GM12878 (cell line): ENCODE measurements at regions not wholly inside any gene's neighbourhood (a gene's known extent, or its start where the extent isn't known, plus 50 kb on each side); places are given as distances from the start of the nearest gene placed in this dataset.

ENCODE experiments used
- ATAC-seq: fragments of 200-7000 bp; cut with Tn5 transposase; 3 replicates; pipeline ENCODE4 v1.9.1; 2020; ENCODE audit warnings: mild to moderate bottlenecking, moderate library complexity
- BruUV-seq: library from RNA; stranded (reverse); fragments of 400-500 nt; replicated peaks from 2 replicates; lab custom pipeline; 2021; lab: Mats Ljungman, UMichigan
- CTCF ChIA-PET: fragments of 300-600 bp; sonication (Branson Sonifier 250); formaldehyde crosslinking; extraction: SDS; loops from one replicate; lab custom pipeline; 2021; ENCODE audit warnings: inconsistent platforms; lab: Yijun Ruan, JAX
- POLR2A ChIA-PET: fragments of 350-600 bp; formaldehyde crosslinking; extraction: SDS; loops from one replicate; lab custom pipeline; 2021; ENCODE audit warnings: inconsistent platforms; lab: Charles Lee
- RAD21 ChIA-PET: fragments of 300-600 bp; sonication (Branson Sonifier 250); formaldehyde crosslinking; loops from one replicate; lab custom pipeline; 2023; ENCODE audit warnings: antibody characterized with exemption; ENCODE audit not compliant: unreplicated experiment; lab: Charles Lee
- SMC1A ChIA-PET: fragments of 300-600 bp; sonication (Branson Sonifier 250); formaldehyde crosslinking; loops from one replicate; lab custom pipeline; 2023; ENCODE audit not compliant: unreplicated experiment, uncharacterized antibody; lab: Charles Lee
- DNase-seq: peaks from one replicate; pipeline ENCODE4 v3.0.0-alpha.2; 2011; ENCODE audit warnings: low read depth, low spot score
- FAIRE-seq: peaks from 3 replicates; lab custom pipeline; 2011; peaks lifted over from hg19 to GRCh38; lab: Jason Lieb, UNC
- H2AFZ ChIP-seq: 2 replicates; pipeline ENCODE4 v1.6.0; 2011; ENCODE audit warnings: low read depth, low read length, control low read depth; ENCODE audit not compliant: control insufficient read depth
- H3K27ac ChIP-seq: 2 replicates; pipeline ENCODE4 v1.5.1; 2011; ENCODE audit warnings: control low read depth; ENCODE audit not compliant: control insufficient read depth, insufficient read depth
- H3K27me3 ChIP-seq, 2 experiments: replicated peaks in 1 of 2; 2 replicates each; pipeline versions ENCODE4 v1.6.0 to v1.6.1; 2011; ENCODE audit warnings: low read length in 1 of 2; ENCODE audit not compliant: control insufficient read depth in 2 of 2, insufficient read depth in 2 of 2
- H3K36me3 ChIP-seq, 2 experiments: 2 replicates each; pipeline ENCODE4 v1.5.1; 2011; ENCODE audit warnings: low read length in 1 of 2; ENCODE audit not compliant: control insufficient read depth in 2 of 2, insufficient read depth in 2 of 2
- H3K4me1 ChIP-seq: 2 replicates; pipeline ENCODE4 v1.6.1; 2011; ENCODE audit warnings: mild to moderate bottlenecking, low read length, moderate library complexity, mixed read lengths; ENCODE audit not compliant: control insufficient read depth, insufficient read depth
- H3K4me2 ChIP-seq: 2 replicates; pipeline ENCODE4 v1.6.0; 2011; ENCODE audit warnings: control low read depth; ENCODE audit not compliant: control insufficient read depth, insufficient read depth
- H3K4me3 ChIP-seq: fragments of 200-600 bp; sonication (generic); 2 replicates; pipeline ENCODE4 v1.5.1; 2016
- H3K79me2 ChIP-seq: 2 replicates; pipeline ENCODE4 v1.6.0; 2011; ENCODE audit warnings: low read length; ENCODE audit not compliant: control insufficient read depth, insufficient read depth
- H3K9ac ChIP-seq: 2 replicates; pipeline ENCODE4 v1.8.0; 2011; ENCODE audit warnings: low read length, control low read depth, mixed read lengths; ENCODE audit not compliant: control insufficient read depth, insufficient read depth
- H3K9me3 ChIP-seq: replicated peaks from 3 replicates; pipeline ENCODE4 v1.5.1; 2011; ENCODE audit warnings: mild to moderate bottlenecking, low read length; ENCODE audit not compliant: control insufficient read depth, insufficient read depth
- H4K20me1 ChIP-seq: 2 replicates; pipeline ENCODE4 v1.6.0; 2011; ENCODE audit not compliant: control insufficient read depth, insufficient read depth
- ASH2L ChIP-seq: fragments of 300-600, 200-600 bp; sonication (generic); IDR thresholded peaks from 2 replicates; pipeline ENCODE4 v1.6.1; 2017; ENCODE audit warnings: low read depth, mild to moderate bottlenecking, borderline replicate concordance
- BMI1 ChIP-seq: fragments of 450-650 bp; IDR thresholded peaks from 2 replicates; pipeline ENCODE4 v1.6.1; 2016; ENCODE audit warnings: mild to moderate bottlenecking, moderate library complexity, borderline replicate concordance
- CREM ChIP-seq: IDR thresholded peaks from 2 replicates; pipeline ENCODE4 v1.6.1; 2014; ENCODE audit warnings: antibody characterized with exemption, low read depth
- EZH2 ChIP-seq: IDR thresholded peaks from 2 replicates; pipeline ENCODE4 v1.6.1; 2012; ENCODE audit warnings: low read depth, mild to moderate bottlenecking, control low read depth, inconsistent platforms, low read length, borderline replicate concordance; ENCODE audit not compliant: control insufficient read depth
- HDGF ChIP-seq: fragments of 450-650 bp; IDR thresholded peaks from 2 replicates; pipeline ENCODE4 v1.6.1; 2016; ENCODE audit warnings: antibody characterized with exemption
- LARP7 ChIP-seq: fragments of 450-650 bp; IDR thresholded peaks from 2 replicates; pipeline ENCODE4 v1.6.1; 2017; ENCODE audit warnings: mild to moderate bottlenecking
- NRF1 ChIP-seq: conservative IDR thresholded peaks from 2 replicates; pipeline ENCODE4 v1.6.1; 2011; ENCODE audit warnings: mild to moderate bottlenecking, low read depth, low read length, improper control_type of control experiment
- PAX5 ChIP-seq: IDR thresholded peaks from 2 replicates; pipeline ENCODE4 v1.6.1; 2011; ENCODE audit warnings: low read depth, low read length, borderline replicate concordance
- RCOR1 ChIP-seq: conservative IDR thresholded peaks from 2 replicates; pipeline ENCODE4 v1.6.1; 2012; ENCODE audit warnings: low read depth, low read length, improper control_type of control experiment
- SREBF1 ChIP-seq: IDR thresholded peaks from 2 replicates; pipeline ENCODE4 v1.6.1; 2012; ENCODE audit warnings: mild to moderate bottlenecking, low read length
- YBX1 ChIP-seq: fragments of 450-650 bp; IDR thresholded peaks from 2 replicates; pipeline ENCODE4 v1.6.1; 2016; ENCODE audit warnings: antibody characterized with exemption
- YY1 ChIP-seq: IDR thresholded peaks from 2 replicates; pipeline ENCODE4 v1.6.1; 2011; ENCODE audit warnings: low read depth, mild to moderate bottlenecking, low read length
- WGBS: methylation state at CpG from one replicate; pipeline ENCODE4 v1.1.6; 2016; ENCODE audit warnings: low lambda C conversion rate; ENCODE audit not compliant: insufficient replicate concordance, insufficient coverage; ENCODE audit errors: missing lambda C conversion rate; 5-methylcytosine and 5-hydroxymethylcytosine counted together
- in situ Hi-C: fragments of 300-500 bp; cut with MboI; formaldehyde crosslinking; loops from 9 replicates; pipeline ENCODE4 v1.14.3; 2018; ENCODE audit warnings: mixed read lengths
- intact Hi-C: fragments of 100-400 bp; cut with micrococcal nuclease; formaldehyde crosslinking; loops from one replicate; pipeline ENCODE4 v1.14.2; 2022; ENCODE audit not compliant: unreplicated experiment
- TF ChIP-seq, protein P1 (sequence below): fragments of 450-650 bp; IDR thresholded peaks from 2 replicates; pipeline ENCODE4 v1.6.1; 2017; ENCODE audit warnings: antibody characterized with exemption, mild to moderate bottlenecking, moderate library complexity
- TF ChIP-seq, protein P2 (sequence below): IDR thresholded peaks from 2 replicates; pipeline ENCODE4 v1.6.1; 2011; ENCODE audit warnings: low read depth, mild to moderate bottlenecking, low read length, moderate library complexity, borderline replicate concordance; ENCODE audit errors: extremely low read depth
- TF ChIP-seq, protein P3 (sequence below): fragments of 450-650 bp; formaldehyde crosslinking; IDR thresholded peaks from 2 replicates; pipeline ENCODE4 v1.5.0; 2022; ENCODE audit warnings: mild to moderate bottlenecking, missing genetic modification characterization

DNA sequence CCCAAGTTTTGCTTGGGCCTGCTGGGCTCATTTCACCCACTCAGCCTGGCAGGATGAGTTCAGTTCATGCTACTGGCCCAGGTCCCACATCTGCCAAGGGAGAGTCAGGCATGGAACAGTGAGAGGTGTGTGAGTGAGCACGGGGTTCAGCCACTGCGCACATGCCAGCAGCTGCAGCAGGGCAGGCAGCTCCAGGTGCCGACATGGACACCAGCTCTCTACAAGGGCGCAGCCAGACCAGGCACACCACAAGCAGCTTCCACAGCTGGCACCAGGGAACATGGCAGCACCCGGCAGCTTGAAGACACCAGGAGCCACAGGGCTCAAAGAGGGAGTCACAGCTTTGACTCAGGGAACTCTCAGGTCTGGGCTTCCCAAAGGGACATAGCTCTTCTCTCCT, 938.0 kb downstream of the SORCS3 start:
- H3K4me2 ChIP-seq = no peak overlapping the region
- no peak overlapping the region for H3K4me3 ChIP-seq
- H3K36me3 ChIP-seq = no peaks in the 10 kb centered on the region
- BruUV-seq = no TSS peak
- H3K4me1 ChIP-seq = no peaks in the 10 kb centered on the region
- no peak for DNase-seq
- TF ChIP-seq HDGF (no peak), EZH2 (no peak), SREBF1 (no peak), YY1 (no peak), PAX5 (no peak), BMI1 (no peak), YBX1 (no peak), ASH2L (no peak), CREM (no peak), NRF1 (no peak), LARP7 (no peak), RCOR1 (no peak)
- TF ChIP-seq, protein P1, sequence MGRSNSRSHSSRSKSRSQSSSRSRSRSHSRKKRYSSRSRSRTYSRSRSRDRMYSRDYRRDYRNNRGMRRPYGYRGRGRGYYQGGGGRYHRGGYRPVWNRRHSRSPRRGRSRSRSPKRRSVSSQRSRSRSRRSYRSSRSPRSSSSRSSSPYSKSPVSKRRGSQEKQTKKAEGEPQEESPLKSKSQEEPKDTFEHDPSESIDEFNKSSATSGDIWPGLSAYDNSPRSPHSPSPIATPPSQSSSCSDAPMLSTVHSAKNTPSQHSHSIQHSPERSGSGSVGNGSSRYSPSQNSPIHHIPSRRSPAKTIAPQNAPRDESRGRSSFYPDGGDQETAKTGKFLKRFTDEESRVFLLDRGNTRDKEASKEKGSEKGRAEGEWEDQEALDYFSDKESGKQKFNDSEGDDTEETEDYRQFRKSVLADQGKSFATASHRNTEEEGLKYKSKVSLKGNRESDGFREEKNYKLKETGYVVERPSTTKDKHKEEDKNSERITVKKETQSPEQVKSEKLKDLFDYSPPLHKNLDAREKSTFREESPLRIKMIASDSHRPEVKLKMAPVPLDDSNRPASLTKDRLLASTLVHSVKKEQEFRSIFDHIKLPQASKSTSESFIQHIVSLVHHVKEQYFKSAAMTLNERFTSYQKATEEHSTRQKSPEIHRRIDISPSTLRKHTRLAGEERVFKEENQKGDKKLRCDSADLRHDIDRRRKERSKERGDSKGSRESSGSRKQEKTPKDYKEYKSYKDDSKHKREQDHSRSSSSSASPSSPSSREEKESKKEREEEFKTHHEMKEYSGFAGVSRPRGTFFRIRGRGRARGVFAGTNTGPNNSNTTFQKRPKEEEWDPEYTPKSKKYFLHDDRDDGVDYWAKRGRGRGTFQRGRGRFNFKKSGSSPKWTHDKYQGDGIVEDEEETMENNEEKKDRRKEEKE = no peak
- TF ChIP-seq, protein P2, sequence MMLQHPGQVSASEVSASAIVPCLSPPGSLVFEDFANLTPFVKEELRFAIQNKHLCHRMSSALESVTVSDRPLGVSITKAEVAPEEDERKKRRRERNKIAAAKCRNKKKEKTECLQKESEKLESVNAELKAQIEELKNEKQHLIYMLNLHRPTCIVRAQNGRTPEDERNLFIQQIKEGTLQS = no peak
- TF ChIP-seq, protein P3, sequence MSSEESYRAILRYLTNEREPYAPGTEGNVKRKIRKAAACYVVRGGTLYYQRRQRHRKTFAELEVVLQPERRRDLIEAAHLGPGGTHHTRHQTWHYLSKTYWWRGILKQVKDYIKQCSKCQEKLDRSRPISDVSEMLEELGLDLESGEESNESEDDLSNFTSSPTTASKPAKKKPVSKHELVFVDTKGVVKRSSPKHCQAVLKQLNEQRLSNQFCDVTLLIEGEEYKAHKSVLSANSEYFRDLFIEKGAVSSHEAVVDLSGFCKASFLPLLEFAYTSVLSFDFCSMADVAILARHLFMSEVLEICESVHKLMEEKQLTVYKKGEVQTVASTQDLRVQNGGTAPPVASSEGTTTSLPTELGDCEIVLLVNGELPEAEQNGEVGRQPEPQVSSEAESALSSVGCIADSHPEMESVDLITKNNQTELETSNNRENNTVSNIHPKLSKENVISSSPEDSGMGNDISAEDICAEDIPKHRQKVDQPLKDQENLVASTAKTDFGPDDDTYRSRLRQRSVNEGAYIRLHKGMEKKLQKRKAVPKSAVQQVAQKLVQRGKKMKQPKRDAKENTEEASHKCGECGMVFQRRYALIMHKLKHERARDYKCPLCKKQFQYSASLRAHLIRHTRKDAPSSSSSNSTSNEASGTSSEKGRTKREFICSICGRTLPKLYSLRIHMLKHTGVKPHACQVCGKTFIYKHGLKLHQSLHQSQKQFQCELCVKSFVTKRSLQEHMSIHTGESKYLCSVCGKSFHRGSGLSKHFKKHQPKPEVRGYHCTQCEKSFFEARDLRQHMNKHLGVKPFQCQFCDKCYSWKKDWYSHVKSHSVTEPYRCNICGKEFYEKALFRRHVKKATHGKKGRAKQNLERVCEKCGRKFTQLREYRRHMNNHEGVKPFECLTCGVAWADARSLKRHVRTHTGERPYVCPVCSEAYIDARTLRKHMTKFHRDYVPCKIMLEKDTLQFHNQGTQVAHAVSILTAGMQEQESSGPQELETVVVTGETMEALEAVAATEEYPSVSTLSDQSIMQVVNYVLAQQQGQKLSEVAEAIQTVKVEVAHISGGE = no peak
- TF ChIP-seq, all 136 proteins: peak for 0
- no peak overlapping the region for H3K9ac ChIP-seq
- intact Hi-C loops (no loop called here), in situ Hi-C loops (no loop called here)
- RAD21 ChIA-PET = no interaction called here
- ATAC-seq (no peak), FAIRE-seq (no peak)
- WGBS = 13% methylated on average over 5 of the region's 5 CpGs
- H4K20me1 ChIP-seq = no peaks in the 10 kb centered on the region
- no peaks in the 10 kb centered on the region for H3K27me3 ChIP-seq
- no peaks in the 10 kb centered on the region; the same call in 2 of the 3 replicates for H3K9me3 ChIP-seq
- POLR2A ChIA-PET = no interaction called here
- no peak overlapping the region for H2AFZ ChIP-seq
- no peaks in the 10 kb centered on the region for H3K79me2 ChIP-seq
- H3K27ac ChIP-seq = no peak overlapping the region
- SMC1A ChIA-PET = no interaction called here
- CTCF ChIA-PET = no interaction called here
